ENCODE measurements at regions not wholly inside any gene's neighbourhood (a gene's known extent, or its start where the extent isn't known, plus 50 kb on each side); places are given as distances from the start of the nearest gene placed in this dataset.
"Not testable (repeated sequence)": the region's sequence is repeated elsewhere in the genome, so short reads cannot be mapped to it uniquely, and the experiment has no call there.

DNA sequence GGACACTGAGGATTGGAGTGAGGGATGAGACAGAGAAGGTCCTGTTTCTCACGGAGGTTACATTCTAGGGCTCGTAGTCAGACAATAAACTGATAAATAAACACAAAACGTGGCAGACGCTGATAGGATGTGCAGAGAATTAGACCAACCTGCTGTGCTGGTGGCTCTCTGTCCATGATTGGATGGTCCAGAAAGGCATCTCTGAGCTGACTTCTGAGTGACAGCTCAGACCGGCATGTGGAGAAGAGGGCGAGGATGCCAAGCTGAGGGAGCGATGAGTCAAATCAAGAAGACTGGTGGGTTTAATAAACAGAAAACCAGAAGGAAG, 132.3 kb upstream of the TAF11L2 start:
- DNase-seq (ENCODE audit: low spot score) = no peak

DNA sequence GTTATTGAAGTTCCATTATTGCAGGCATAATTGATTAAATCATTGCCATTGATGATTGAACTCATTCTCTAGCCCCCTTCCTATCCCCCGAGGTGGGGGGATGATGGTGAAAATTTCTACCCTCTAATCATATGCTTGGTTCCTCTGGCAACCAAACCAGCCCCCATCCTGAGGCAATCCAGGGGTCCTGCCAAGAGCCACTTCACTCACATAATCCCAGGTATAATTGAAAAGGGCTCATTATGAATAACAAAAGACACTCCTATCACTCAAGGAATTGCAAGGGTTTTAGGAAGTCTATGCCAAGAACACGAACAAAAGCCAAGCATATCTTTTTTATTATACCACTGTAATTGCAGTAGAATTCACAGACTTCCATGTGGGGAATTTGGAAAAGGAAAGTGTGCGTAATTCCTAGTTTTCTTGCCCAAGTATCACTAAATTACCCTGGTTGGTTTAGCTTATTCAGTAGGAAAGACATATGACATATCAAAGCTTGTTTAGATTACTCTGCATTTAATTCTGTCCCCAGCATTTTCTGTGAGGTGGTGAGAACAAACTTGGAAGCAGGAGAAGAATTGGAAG, 130.7 kb upstream of the TAF11L2 start:
- no peak for DNase-seq (ENCODE audit: low spot score)

DNA sequence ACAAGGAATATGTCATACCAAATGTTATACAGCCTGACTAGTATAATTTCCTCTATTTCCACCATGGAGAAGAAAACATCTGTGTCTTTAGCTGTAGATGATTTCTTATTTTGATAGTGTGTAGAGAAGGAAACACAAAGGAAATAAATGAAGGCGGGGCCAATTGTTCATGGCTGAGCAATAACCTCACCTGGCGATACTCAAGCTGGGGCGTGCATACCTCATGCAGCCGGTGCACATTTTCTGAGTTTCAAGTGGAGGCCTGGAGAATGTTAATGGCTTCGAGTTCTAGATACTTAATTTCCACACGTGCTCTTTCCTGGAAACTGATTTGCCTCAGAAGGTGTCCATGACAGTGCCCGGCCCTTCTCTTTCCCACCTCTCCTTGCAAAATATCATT, 127.4 kb upstream of the TAF11L2 start:
- DNase-seq (ENCODE audit: low spot score) = no peak

DNA sequence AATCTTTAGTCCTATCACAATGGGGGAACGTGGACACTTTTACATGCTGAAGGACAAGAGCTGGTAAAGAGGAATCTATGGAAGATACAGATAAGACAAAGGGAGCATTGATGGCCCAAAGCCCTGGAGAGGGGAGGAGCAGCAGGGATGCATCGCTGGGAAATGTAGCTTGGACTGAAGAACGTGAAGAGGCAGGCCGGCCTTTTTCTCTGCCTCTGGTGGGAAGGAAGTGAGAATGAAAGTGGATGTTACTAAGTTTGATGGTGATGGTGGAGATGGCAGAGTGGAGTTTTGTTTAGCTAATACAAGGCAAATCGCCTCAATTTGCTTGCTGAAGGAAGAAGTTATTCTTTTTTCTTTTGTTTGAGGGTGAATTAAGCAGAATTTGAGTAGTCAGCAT, 124.6 kb upstream of the TAF11L2 start:
- DNase-seq (ENCODE audit: low spot score) = no peak

DNA sequence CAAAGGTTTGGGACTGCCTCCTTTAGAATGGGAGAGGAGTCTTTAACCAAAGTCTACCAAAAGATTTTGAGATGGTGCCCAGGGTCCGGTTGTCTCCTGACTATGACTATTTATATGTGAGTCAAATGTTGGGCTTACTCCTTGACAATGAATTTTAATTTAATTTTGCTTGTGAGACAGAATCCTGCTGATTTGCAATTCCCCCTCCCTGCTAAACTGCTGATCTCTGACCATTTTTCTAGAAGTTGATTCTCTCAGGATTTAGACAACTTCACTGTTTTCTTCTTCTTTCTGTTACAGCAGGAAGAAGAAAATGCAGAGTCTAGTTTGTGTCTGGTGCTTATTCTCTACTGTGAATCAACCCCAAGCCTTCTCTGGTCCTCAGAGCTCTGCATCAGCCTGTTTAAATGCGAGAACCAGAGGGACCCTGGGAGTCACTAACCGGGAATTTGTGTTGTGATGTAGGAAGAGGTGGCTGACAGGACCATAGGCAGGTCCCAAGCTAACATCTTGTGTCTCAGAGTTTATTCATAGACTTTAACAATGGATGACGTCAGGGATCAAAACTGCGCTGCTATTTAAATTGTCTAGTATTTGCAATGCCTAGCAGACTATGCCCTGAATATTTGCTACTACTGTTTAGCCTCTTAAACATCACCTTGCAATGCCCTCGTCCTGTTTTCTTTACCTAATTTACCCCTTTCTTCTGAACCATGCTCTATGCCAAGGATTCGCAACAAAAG, 124.0 kb upstream of the TAF11L2 start:
- no peak for DNase-seq (ENCODE audit: low spot score)

DNA sequence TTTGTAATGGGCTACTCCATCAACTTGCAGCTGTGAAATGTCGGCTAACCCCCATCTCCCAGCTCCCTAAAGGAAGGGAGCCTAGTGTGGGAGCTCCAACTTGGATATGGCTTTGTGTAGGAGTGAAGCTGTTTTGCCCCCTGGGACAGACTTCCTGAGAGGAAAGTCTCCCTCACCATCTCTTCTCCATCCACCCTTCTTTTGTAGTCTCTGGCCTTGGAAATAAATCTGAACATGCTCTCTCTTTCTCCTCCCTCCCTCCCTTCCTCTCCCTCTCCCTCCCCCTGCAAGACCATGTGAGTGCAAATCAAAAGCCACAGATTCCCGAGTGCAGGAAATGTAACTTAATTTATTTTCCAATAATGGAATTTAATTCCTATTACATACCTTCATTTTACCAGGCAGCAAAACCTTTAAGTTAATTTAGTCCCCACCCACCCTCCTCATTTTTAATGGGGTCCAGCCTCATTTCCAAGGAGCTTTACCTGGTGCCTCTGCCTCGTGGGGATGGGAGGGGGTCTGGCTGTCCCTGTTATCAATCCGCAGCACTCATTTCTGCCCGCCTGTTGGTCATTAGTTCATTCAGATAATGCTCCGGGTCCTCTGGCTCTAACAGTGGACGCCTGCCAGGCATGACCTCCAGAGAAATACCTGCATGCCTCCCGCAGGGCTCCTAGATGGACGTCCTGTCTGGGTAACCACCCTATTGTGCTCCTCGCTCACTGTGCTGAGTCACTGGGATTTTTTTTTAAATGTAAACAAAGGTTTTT, 122.9 kb upstream of the TAF11L2 start:
- DNase-seq (ENCODE audit: low spot score) = no peak

DNA sequence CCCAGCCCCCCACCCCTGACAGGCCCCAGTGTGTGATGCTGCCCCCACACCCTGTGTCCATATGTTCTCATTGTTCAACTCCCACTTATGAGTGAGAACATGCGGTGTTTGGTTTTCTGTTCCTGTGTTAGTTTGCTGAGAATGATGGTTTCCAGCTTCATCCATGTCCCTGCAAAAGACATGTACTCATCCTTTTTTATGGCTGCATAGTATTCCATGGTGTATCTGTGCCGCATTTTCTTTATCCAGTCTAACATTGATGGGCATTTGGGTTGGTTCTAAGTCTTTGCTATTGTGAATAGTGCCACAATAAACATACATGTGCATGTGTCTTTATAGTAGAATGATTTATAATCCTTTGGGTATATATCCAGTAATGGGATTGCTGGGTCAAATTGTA, 122.1 kb upstream of the TAF11L2 start:
- DNase-seq (ENCODE audit: low spot score) = not testable (repeated sequence)

DNA sequence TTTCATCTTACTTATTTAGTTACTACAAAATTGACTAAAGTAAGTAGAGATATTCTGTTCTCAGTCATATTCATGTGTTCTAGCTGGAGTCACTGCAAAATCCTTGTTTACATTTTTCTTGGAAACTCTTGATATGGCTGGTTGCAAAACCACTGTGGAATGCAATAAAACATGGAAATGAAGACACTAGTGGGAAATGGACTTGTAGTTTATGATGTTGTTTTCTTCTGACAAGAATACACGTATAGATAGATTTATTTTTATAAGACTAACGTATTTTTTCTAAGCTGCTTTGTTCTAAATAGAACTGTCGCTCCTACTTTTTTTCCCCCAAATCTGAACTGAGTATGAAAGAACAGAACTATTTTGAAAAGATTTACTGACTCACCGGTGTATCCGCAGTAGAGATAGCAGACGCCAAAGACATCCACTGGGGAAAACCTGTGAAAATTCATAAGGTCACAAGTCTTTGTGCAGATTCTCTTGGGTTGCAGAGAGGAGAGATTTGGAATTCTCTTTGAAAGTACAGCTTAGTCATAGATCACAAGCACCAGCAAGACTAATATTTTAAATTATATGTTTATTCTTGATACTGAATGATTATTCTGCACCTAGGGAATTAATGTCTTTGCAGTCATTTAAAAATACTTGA, 119.6 kb upstream of the TAF11L2 start:
- DNase-seq (ENCODE audit: low spot score) = no peak

DNA sequence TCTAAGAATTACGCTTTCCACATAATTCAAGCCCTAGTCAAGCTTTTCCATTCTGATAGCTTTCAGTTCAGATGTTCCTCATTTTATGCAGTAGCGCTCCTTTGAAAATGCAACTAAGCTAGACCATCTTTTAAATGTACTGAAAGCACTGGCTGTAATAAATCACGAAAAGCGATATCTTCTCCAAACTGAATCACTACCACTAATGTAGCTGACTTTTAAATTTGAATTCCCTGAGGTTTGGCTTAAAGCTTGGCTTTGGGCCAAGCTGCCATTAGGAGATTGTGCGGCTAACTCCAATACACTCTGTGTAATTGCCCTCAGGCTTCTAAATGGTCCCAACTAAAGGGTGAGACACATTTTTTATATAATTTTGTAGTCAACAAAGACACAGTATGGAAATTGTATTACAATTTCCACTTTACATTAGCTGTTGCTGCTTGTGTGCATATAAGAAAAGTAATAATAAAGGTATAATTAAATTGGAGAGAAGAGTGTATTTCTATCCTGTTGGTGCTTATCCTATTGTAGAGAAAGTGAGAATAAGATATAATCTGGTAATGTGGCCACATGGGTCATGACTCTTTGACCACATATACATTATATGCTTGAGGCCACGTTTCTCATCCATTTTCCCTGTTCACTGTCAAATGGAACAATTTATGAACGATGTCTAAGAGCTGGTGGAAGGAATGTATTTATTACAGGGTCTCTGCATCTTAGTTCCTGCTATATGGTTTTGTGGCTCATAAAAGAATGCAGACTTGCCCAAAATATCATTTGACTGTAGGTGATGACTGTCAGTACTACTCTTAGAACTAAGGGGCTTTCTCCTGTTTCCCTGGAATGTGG, 118.7 kb upstream of the TAF11L2 start:
- DNase-seq (ENCODE audit: low spot score) = peak; percentile 59

DNA sequence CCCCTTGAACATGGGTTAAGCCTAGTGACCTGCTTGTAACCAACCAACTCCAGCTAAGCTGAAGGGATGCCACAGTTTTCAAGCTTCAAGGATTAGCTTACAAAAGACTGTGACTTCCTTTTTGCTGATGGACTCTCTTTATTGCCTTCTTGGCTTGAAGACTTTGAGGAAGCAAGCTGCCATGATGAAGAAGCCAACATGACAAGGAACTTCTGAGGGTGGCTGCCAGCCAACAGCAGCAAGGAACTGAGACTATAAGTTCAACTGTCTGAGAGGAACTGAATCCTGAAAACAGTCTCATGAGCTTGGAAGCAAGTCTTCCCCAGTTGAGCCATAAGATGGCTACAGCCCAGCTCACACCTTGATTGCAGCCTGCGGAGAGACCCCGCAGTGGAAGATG, 116.1 kb upstream of the TAF11L2 start:
- no peak for DNase-seq (ENCODE audit: low spot score)

DNA sequence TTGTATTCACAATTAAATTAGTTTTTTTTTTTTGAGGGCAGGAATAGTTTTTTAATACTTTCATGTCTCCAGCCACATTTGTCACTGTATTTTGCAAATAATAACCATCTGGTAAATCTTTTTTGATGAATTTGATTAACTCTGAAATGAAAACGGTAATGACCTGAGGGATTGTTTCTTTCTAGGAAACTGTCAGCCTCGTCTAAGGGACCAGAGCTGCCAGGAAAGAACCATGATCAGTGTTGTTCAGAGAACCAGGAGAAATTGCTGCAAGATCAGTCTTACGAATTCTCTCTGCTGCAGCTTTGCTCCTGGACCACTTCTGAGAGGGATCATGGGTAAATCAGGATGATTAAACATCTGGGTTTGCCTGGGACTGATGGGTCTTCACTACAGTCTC, 114.5 kb upstream of the TAF11L2 start:
- no peak for DNase-seq (ENCODE audit: low spot score)

DNA sequence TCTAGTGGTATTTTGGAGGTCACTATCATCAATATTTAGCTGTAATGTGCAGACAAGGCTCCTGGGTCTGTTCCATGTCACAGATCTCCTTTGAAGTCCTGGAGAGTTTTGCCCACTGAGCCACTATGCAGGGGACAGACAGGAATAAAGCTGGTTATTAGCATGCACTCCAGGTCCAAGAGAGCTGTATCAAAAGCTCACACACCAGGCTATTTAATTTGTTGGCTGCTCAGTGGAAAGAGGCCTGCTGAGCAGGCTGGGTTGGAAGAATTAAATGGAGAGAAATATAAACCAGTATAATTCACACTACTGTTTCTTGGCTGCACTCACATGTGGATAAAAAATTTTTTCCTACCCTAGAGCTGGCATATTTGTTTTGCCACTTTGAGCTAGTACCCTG, 113.8 kb upstream of the TAF11L2 start:
- no peak for DNase-seq (ENCODE audit: low spot score)

DNA sequence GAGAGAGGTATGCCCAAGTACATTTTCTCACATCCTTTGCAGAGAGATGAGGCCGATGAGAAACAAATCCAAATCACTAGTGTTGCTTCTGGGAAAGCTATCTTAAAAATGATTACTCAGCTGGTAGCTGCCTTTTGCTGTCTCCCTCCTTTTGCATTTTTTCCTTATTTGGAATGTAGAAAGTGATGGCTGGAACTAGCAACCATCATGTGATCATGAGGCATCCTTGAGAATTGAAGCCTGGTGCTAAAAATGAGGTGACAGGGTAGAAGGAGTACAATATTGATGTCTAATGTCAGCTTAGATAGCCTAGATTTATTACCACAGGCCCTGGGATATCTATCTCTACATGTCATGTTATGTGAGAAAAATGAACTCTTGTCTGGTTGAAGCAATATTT, 109.3 kb upstream of the TAF11L2 start:
- no peak for DNase-seq (ENCODE audit: low spot score)

DNA sequence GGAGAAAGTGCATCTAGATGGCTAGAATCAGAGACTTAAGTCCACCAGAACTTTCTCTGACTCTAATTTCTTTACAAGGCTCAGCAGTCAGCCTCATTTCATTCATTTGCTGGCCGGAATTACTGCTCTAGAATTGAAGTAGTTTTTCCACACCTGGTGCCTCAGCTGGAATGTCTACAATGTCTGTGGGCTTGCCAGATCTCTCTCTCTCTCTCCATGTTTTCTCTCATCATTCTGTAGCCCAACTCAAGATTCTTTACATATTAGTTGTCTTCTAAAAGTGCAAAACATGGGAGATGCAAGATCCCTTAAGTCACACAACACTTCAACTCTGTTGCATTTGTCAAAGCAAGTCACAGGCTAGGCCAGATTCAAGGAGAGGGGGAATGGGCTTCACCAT, 103.9 kb upstream of the TAF11L2 start:
- DNase-seq (ENCODE audit: low spot score) = no peak

DNA sequence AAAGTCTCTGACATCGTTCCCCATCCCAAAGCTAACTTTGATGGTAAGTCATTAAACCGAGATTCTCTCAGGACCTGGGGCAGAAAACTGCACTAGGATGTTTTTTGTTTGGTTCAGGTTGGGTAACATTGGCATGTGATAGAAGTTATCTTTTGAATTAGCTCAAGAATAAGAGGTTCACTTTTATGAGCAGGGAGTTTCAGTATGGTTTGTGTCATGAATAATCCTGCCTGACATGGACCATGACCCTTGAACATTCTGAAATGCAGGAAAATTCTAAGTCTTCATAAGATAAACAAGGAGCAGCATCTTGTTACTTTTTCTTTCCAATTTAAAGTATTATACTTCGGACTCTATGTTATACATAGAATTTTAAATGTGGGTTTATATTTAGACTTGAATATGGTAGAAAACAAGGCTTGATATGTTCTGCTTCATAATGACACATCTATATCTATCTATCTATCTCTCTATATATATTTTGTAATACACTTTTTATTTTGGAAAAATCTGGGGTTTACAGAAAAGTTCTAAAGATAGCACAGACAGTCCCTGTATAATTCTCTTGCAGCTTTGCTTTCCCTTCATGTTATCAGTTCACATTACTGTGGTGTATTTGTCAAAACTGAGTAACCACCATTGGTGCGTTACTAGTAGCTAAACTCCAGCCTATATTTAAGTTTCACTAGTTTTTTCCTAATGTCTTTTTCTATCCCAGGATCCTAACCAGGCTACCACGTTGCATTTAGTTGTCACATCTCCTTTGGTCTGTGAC, 102.7 kb upstream of the TAF11L2 start:
- no peak for DNase-seq (ENCODE audit: low spot score)

DNA sequence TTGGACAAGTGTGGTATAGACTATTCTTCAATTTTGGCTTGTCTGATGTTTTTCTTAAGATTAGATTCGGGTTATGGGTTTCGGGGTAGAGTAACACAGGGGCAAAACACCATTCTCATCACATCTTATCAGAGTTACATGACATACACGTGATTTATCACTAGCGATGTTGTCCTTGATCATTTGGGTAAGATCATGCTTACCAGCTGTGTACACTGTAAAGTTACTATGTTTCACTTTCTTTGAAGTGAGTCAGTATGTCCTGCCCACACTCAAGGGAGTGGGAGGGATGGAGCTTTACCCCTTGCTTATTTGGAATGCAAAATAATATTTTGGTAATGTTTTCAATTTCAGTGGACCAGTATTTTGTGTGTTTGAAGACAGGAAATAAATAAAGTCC, 101.8 kb upstream of the TAF11L2 start:
- no peak for DNase-seq (ENCODE audit: low spot score)

DNA sequence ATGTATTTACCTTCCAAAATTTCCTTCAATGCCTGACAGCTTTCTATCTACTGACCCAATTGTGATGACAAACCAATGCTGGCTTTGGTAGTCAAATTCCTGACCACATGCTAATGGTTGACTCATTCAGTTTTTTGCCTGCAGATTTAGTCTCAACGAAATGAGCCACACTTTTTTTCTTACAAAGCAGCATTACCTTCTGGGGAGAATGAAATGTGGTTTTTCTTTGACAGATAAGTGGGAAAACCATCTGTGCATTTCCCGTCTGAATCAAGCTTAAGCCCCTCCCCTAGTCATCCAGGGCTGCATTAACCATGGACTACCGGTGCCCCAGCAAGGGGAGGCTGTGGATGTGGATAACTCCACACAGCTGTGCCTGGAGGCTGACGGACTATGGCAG, 99.6 kb upstream of the TAF11L2 start:
- no peak for DNase-seq (ENCODE audit: low spot score)

DNA sequence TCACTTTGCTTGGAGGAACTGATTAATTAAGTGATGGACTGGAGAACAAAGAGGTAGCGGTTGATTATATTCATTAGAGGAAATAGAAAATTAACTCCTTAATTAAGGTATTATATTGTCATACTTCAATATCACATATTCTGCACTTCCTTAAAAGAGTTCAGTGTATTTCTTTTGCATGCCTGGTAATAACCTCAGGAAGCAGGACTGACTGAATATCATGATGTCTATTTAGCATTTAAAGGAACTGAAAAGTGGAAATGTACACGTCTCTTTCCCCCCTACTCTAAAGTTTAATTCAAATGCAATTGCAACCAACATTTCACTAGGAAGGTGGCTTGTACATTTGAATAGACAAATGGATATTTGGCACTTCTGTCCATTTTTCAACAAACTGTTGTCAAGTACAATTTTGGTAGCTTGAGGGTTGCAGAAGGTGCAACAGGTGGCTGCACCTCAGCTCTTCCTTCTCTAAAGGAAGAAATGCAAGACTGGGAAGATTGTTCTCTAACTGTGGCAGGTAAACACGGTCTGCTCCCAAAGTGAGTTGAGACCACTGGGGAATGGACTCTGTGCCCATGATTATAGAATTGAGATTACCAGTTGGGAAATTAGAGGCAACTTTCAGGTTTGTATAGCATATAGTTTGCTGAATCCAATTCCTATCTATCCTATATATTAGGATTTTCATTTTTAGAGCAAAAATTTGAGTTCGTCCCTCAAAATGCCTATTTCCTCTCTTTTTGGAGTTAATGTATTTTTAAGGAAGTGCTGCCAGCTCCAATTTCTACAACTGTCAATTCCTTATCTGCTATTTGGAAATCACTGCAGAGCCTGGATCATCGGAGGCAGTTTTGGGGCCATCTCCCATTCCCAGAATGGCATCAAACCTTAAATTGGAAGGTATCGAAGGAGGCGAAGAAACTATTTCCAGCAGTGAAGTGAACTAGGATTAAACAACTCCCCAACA, 98.9 kb upstream of the TAF11L2 start:
- no peak for DNase-seq (ENCODE audit: low spot score)

DNA sequence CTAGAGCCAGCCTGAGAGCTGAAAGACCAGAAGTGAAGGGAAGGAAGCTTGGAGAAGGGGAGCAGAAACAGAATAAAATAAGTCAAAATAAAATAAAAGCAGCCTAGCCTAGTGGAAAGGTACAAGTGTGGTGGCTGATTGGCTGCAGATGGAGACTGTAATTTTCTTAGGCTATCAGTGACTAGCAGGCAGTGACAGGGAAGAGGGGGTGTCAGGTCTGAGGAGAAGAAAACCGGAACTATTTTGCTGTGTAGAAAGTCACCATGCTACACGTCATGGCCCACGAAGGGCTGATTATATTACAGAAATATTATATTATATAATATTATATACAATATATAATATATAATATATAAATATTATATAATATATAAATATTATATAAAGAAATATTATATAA, 98.1 kb upstream of the TAF11L2 start:
- no peak for DNase-seq (ENCODE audit: low spot score)

Data from D341Med (cell line).